CD14-positive monocyte (primary cell): ENCODE measurements at regions not wholly inside any gene's neighbourhood (a gene's known extent, or its start where the extent isn't known, plus 50 kb on each side); places are given as distances from the start of the nearest gene placed in this dataset.

ENCODE experiments used
- DNase-seq, 3 donors: peaks; one replicate each; pipeline ENCODE4 v3.0.0-alpha.2; 2011 to 2022
- H2AFZ ChIP-seq: 2 replicates; pipeline ENCODE4 v1.6.0; 2012; ENCODE audit warnings: mild to moderate bottlenecking, low read depth, low read length, inconsistent platforms; ENCODE audit not compliant: insufficient read depth, poor library complexity, severe bottlenecking
- H3K27ac ChIP-seq, 2 donors: 1 replicate in 1 of 2; 2 replicates in 1 of 2; pipeline ENCODE4 v1.5.1; 2012 to 2013; ENCODE audit warnings: low read length in 2 of 2, control low read depth in 1 of 2, inconsistent platforms in 1 of 2, low read depth in 1 of 2, mild to moderate bottlenecking in 1 of 2
- H3K27me3 ChIP-seq, 2 donors: one replicate each; pipeline versions ENCODE4 v1.6.0 to v1.6.1; 2011 to 2013; ENCODE audit warnings: low read length in 2 of 2; ENCODE audit not compliant: control insufficient read depth in 2 of 2, insufficient read depth in 2 of 2
- H3K36me3 ChIP-seq, 2 donors: replicated peaks in 1 of 2; 1 replicate in 1 of 2; 2 replicates in 1 of 2; pipeline versions ENCODE4 v1.5.1 to v1.6.1; 2012 to 2013; ENCODE audit warnings: low read length in 2 of 2, control low read depth in 1 of 2, inconsistent platforms in 1 of 2, mild to moderate bottlenecking in 1 of 2; ENCODE audit not compliant: insufficient read depth in 2 of 2, control insufficient read depth in 1 of 2
- H3K4me1 ChIP-seq, 2 donors: 1 replicate in 1 of 2; 2 replicates in 1 of 2; pipeline versions ENCODE4 v1.5.1 to v1.6.1; 2012 to 2013; ENCODE audit warnings: low read length in 2 of 2, control low read depth in 1 of 2, inconsistent platforms in 1 of 2, mild to moderate bottlenecking in 1 of 2, moderate library complexity in 1 of 2; ENCODE audit not compliant: insufficient read depth in 2 of 2, control insufficient read depth in 1 of 2
- H3K4me2 ChIP-seq: replicated peaks from 2 replicates; pipeline ENCODE3; 2012; ENCODE audit warnings: low read length, moderate library complexity, mild to moderate bottlenecking; ENCODE audit not compliant: poor library complexity, severe bottlenecking; ENCODE audit errors: extremely low read depth
- H3K4me3 ChIP-seq, 3 experiments: fragments of 200-600 bp in 1 of 3; sonication (generic) in 1 of 3; replicated peaks in 1 of 3; 1 replicate in 2 of 3; 2 replicates in 1 of 3; pipeline ENCODE4 v1.5.1; 2011 to 2013; ENCODE audit warnings: low read length in 3 of 3, mild to moderate bottlenecking in 3 of 3, control low read depth in 2 of 3, low read depth in 2 of 3, inconsistent platforms in 1 of 3, moderate library complexity in 1 of 3
- H3K79me2 ChIP-seq: 2 replicates; pipeline ENCODE4 v1.6.0; 2012; ENCODE audit warnings: mild to moderate bottlenecking, control low read depth, inconsistent platforms, low read length, moderate library complexity; ENCODE audit not compliant: insufficient read depth
- H3K9ac ChIP-seq: 2 replicates; pipeline ENCODE4 v1.6.0; 2017; ENCODE audit warnings: low read length, mild to moderate bottlenecking; ENCODE audit not compliant: insufficient read depth, poor library complexity, severe bottlenecking
- H3K9me3 ChIP-seq, 2 donors: replicated peaks in 1 of 2; 1 replicate in 1 of 2; 2 replicates in 1 of 2; pipeline versions ENCODE4 v1.5.1 to v1.6.1; 2012 to 2013; ENCODE audit warnings: low read length in 2 of 2, control low read depth in 1 of 2; ENCODE audit not compliant: control insufficient read depth in 1 of 2, insufficient read depth in 1 of 2
- H4K20me1 ChIP-seq: 2 replicates; pipeline ENCODE4 v1.6.0; 2012; ENCODE audit warnings: mild to moderate bottlenecking, low read length, control low read depth, moderate library complexity; ENCODE audit not compliant: insufficient read depth
- H3K27ac Mint-ChIP-seq, 7 donors: one replicate each; pipeline ENCODE4 v1.8.0; 2020; ENCODE audit warnings: mild to moderate bottlenecking in 7 of 7, mixed read lengths in 7 of 7, moderate library complexity in 6 of 7, inconsistent platforms in 2 of 7
- H3K27me3 Mint-ChIP-seq, 3 donors: one replicate each; pipeline ENCODE4 v1.8.0; 2021 to 2022; ENCODE audit warnings: low read depth in 3 of 3, mild to moderate bottlenecking in 3 of 3, mixed read lengths in 3 of 3, moderate library complexity in 3 of 3, inconsistent platforms in 1 of 3
- H3K36me3 Mint-ChIP-seq, 2 donors: one replicate each; pipeline ENCODE4 v1.8.0; 2020; ENCODE audit warnings: mixed read lengths in 2 of 2, inconsistent platforms in 1 of 2, mild to moderate bottlenecking in 1 of 2
- H3K4me1 Mint-ChIP-seq: one replicate; pipeline ENCODE4 v1.8.0; 2020; ENCODE audit warnings: mild to moderate bottlenecking, mixed read lengths
- H3K4me3 Mint-ChIP-seq, 2 donors: one replicate each; pipeline ENCODE4 v1.8.0; 2020; ENCODE audit warnings: mild to moderate bottlenecking in 2 of 2, mixed read lengths in 2 of 2, moderate library complexity in 1 of 2
- H3K9me3 Mint-ChIP-seq, 7 donors: one replicate each; pipeline ENCODE4 v1.8.0; 2020 to 2022; ENCODE audit warnings: mixed read lengths in 7 of 7, mild to moderate bottlenecking in 6 of 7, moderate library complexity in 6 of 7, inconsistent platforms in 2 of 7
- CTCF ChIP-seq: fragments of 200-600 bp; IDR thresholded peaks from one replicate; pipeline ENCODE4 v1.8.0; 2022; ENCODE audit warnings: antibody characterized with exemption, mild to moderate bottlenecking
- WGBS: methylation state at CpG from one replicate; pipeline ENCODE4 v1.1.5; 2013; ENCODE audit warnings: missing lambda C conversion rate; ENCODE audit not compliant: insufficient coverage; 5-methylcytosine and 5-hydroxymethylcytosine counted together
- intact Hi-C, 2 donors: fragments of 100-400 bp; cut with micrococcal nuclease; formaldehyde crosslinking; loops; one replicate each; pipeline versions ENCODE4 v1.15.0 to v1.15.1; 2023

GRCh38 chr1:59123081-59123681, 173.7 kb upstream of the FGGY start:
- Mint-ChIP-seq H3K36me3 (no peaks in the 10 kb centered on the region), H3K27me3 (peaks cover 0 to 6% (median 0%) of the 10 kb centered on the region in 3 donors), H3K4me3 (no peak overlapping the region), H3K4me1 (no peaks in the 10 kb centered on the region), H3K9me3 (peaks cover 0 to 5% (median 1%) of the 10 kb centered on the region in 7 donors), H3K27ac (no peak overlapping the region)
- H3K4me3 ChIP-seq: no peak overlapping the region
- H3K9me3 ChIP-seq: no peaks in the 10 kb centered on the region
- H3K27ac ChIP-seq: no peak overlapping the region
- no peaks in the 10 kb centered on the region for H3K27me3 ChIP-seq
- no peak overlapping the region for H3K4me2 ChIP-seq
- no peaks in the 10 kb centered on the region for H4K20me1 ChIP-seq
- H2AFZ ChIP-seq: no peak overlapping the region
- no peaks in the 10 kb centered on the region for H3K79me2 ChIP-seq
- WGBS: 100% methylated on average over 1 of the region's 2 CpGs
- no peak overlapping the region for H3K9ac ChIP-seq
- no peak for TF ChIP-seq CTCF
- no peaks in the 10 kb centered on the region for H3K36me3 ChIP-seq
- no peaks in the 10 kb centered on the region for H3K4me1 ChIP-seq
- intact Hi-C loops: no loop called here
- no peak for DNase-seq

GRCh38 chr1:59124166-59124565, 172.7 kb upstream of the FGGY start:
- Mint-ChIP-seq H3K4me3 (no peak overlapping the region), H3K36me3 (no peaks in the 10 kb centered on the region), H3K27me3 (peaks cover 0 to 6% (median 2%) of the 10 kb centered on the region in 3 donors), H3K4me1 (no peaks in the 10 kb centered on the region), H3K9me3 (peaks cover 0 to 7% (median 1%) of the 10 kb centered on the region in 7 donors), H3K27ac (no peak overlapping the region)
- no peak overlapping the region for H3K9ac ChIP-seq
- no peaks in the 10 kb centered on the region for H3K4me1 ChIP-seq
- H3K4me2 ChIP-seq: no peak overlapping the region
- H3K27ac ChIP-seq: no peak overlapping the region
- H3K36me3 ChIP-seq: no peaks in the 10 kb centered on the region
- WGBS: no CpG with 5 or more reads among the region's 2 CpGs
- no peaks in the 10 kb centered on the region for H3K79me2 ChIP-seq
- no peak for TF ChIP-seq CTCF
- H3K4me3 ChIP-seq: no peak overlapping the region
- no peaks in the 10 kb centered on the region for H3K9me3 ChIP-seq
- H3K27me3 ChIP-seq: no peaks in the 10 kb centered on the region
- H4K20me1 ChIP-seq: no peaks in the 10 kb centered on the region
- DNase-seq: no peak
- intact Hi-C loops: no loop called here
- no peak overlapping the region for H2AFZ ChIP-seq
